Endothelial cell of umbilical vein (primary cell): ENCODE measurements at regions not wholly inside any gene's neighbourhood (a gene's known extent, or its start where the extent isn't known, plus 50 kb on each side); places are given as distances from the start of the nearest gene placed in this dataset.

ENCODE experiments used
- BruUV-seq: library from RNA; stranded (reverse); fragments of 400-500 nt; replicated peaks from 2 replicates; lab custom pipeline; 2021; lab: Mats Ljungman, UMichigan
- CTCF ChIA-PET: fragments of 300-600, 350-600 bp; sonication (Branson Sonifier 250); formaldehyde crosslinking; loops from one replicate; lab custom pipeline; 2021; ENCODE audit warnings: antibody characterized with exemption, inconsistent platforms; lab: Charles Lee
- POLR2A ChIA-PET: fragments of 300-600, 350-600 bp; sonication (Branson Sonifier 250); formaldehyde crosslinking; loops from one replicate; lab custom pipeline; 2021; ENCODE audit warnings: antibody characterized with exemption, inconsistent platforms; lab: Charles Lee
- DNase-seq: peaks from one replicate; pipeline ENCODE4 v3.0.0-alpha.2; 2011; ENCODE audit warnings: low read depth, low spot score
- FAIRE-seq: peaks from 2 replicates; lab custom pipeline; 2011; peaks lifted over from hg19 to GRCh38; lab: Jason Lieb, UNC
- H2AFZ ChIP-seq: 2 replicates; pipeline ENCODE4 v1.6.0; 2012; ENCODE audit warnings: low read depth, low read length, control low read depth, inconsistent platforms
- H3K27ac ChIP-seq: 2 replicates; pipeline ENCODE4 v1.5.1; 2011; ENCODE audit warnings: low read depth, mild to moderate bottlenecking, control low read depth, low read length, moderate library complexity; ENCODE audit not compliant: insufficient read depth
- H3K27me3 ChIP-seq, 2 experiments: 2 replicates each; pipeline versions ENCODE4 v1.6.0 to v1.6.1; 2011; ENCODE audit warnings: low read length in 2 of 2, mixed read lengths in 1 of 2; ENCODE audit not compliant: control insufficient read depth in 2 of 2, insufficient read depth in 2 of 2
- H3K36me3 ChIP-seq, 2 experiments: 2 replicates in 1 of 2; 3 replicates in 1 of 2; pipeline ENCODE4 v1.5.1; 2011; ENCODE audit warnings: low read length in 2 of 2, mild to moderate bottlenecking in 1 of 2, moderate library complexity in 1 of 2; ENCODE audit not compliant: control insufficient read depth in 2 of 2, insufficient read depth in 2 of 2; ENCODE audit errors: extremely low read depth in 1 of 2
- H3K4me1 ChIP-seq: 3 replicates; pipeline ENCODE4 v1.5.1; 2011; ENCODE audit warnings: mild to moderate bottlenecking, low read length; ENCODE audit not compliant: control insufficient read depth, insufficient read depth; ENCODE audit errors: extremely low read depth
- H3K4me2 ChIP-seq: 2 replicates; pipeline ENCODE4 v1.6.1; 2011; ENCODE audit warnings: low read length, control low read depth, mixed read lengths; ENCODE audit not compliant: insufficient read depth
- H3K4me3 ChIP-seq, 3 experiments: fragments of 200-600 bp in 1 of 3; sonication (generic), shearing (Covaris generic) in 1 of 3; replicated peaks in 1 of 3; 2 replicates each; pipeline ENCODE4 v1.5.1; 2011 to 2016; ENCODE audit warnings: control low read depth in 3 of 3, low read length in 3 of 3, mild to moderate bottlenecking in 2 of 3, inconsistent platforms in 1 of 3, low read depth in 1 of 3, moderate library complexity in 1 of 3; ENCODE audit not compliant: insufficient read depth in 1 of 3
- H3K79me2 ChIP-seq: 2 replicates; pipeline ENCODE4 v1.6.0; 2012; ENCODE audit warnings: low read length, inconsistent platforms; ENCODE audit not compliant: control insufficient read depth, insufficient read depth
- H3K9ac ChIP-seq: replicated peaks from 2 replicates; pipeline ENCODE3; 2011; ENCODE audit warnings: low read length, control low read depth; ENCODE audit not compliant: insufficient read depth; ENCODE audit errors: extremely low read depth
- H3K9me1 ChIP-seq: replicated peaks from 3 replicates; pipeline ENCODE4 v1.6.0; 2011; ENCODE audit warnings: mild to moderate bottlenecking, low read length; ENCODE audit not compliant: control insufficient read depth, insufficient read depth; ENCODE audit errors: extremely low read depth
- H3K9me3 ChIP-seq: replicated peaks from 2 replicates; pipeline ENCODE4 v1.5.1; 2012; ENCODE audit warnings: low read length, inconsistent platforms; ENCODE audit not compliant: control insufficient read depth, insufficient read depth
- H4K20me1 ChIP-seq: replicated peaks from 2 replicates; pipeline ENCODE3; 2011; ENCODE audit warnings: mild to moderate bottlenecking, low read length; ENCODE audit not compliant: control insufficient read depth, insufficient read depth; ENCODE audit errors: extremely low read depth
- EZH2 ChIP-seq: IDR thresholded peaks from 2 replicates; pipeline ENCODE4 v1.6.1; 2012; ENCODE audit warnings: borderline replicate concordance, low read depth, mild to moderate bottlenecking, moderate library complexity, low read length, inconsistent platforms; ENCODE audit not compliant: severe bottlenecking
- FOS ChIP-seq: IDR thresholded peaks from 2 replicates; pipeline ENCODE4 v1.6.1; 2011; ENCODE audit warnings: mild to moderate bottlenecking, low read length, moderate library complexity, borderline replicate concordance; ENCODE audit not compliant: insufficient read depth
- GATA2 ChIP-seq: IDR thresholded peaks from 2 replicates; pipeline ENCODE4 v1.7.0; 2011; ENCODE audit warnings: low read depth, mild to moderate bottlenecking, moderate library complexity, mixed read lengths, low read length; ENCODE audit not compliant: insufficient read length, insufficient read depth
- JUN ChIP-seq: IDR thresholded peaks from 2 replicates; pipeline ENCODE4 v1.6.1; 2011; ENCODE audit warnings: borderline replicate concordance, low read depth; ENCODE audit not compliant: insufficient read length, insufficient read depth
- MYC ChIP-seq: IDR thresholded peaks from one replicate; pipeline ENCODE4 v1.6.1; 2011; ENCODE audit warnings: mild to moderate bottlenecking, low read depth, low read length
- POLR2A ChIP-seq: IDR thresholded peaks from 2 replicates; pipeline ENCODE4 v1.6.1; 2012; ENCODE audit warnings: low read depth, mild to moderate bottlenecking, control low read depth, low read length
- POLR2AphosphoS5 ChIP-seq: IDR thresholded peaks from 2 replicates; pipeline ENCODE4 v1.6.1; 2012; ENCODE audit warnings: low read depth, mild to moderate bottlenecking, control low read depth, low read length, moderate library complexity; ENCODE audit not compliant: insufficient read depth
- dilution Hi-C: fragments of 300-500 bp; cut with MboI; formaldehyde crosslinking; loops from one replicate; pipeline ENCODE4 v1.15.0; 2019; ENCODE audit warnings: low sequenced_read_pairs; ENCODE audit not compliant: extremely low pct_ligation_motif_present
- intact Hi-C: fragments of 100-400 bp; cut with micrococcal nuclease; formaldehyde crosslinking; loops from one replicate; pipeline ENCODE4 v1.10.0; 2022
- TF ChIP-seq, protein P1 (sequence below), 2 donors: IDR thresholded peaks; 1 replicate in 1 of 2; 2 replicates in 1 of 2; pipeline ENCODE4 v1.5.1; 2011; ENCODE audit warnings: low read length in 2 of 2, mild to moderate bottlenecking in 2 of 2, moderate library complexity in 2 of 2, control low read depth in 1 of 2, inconsistent platforms in 1 of 2, low read depth in 1 of 2; ENCODE audit not compliant: insufficient read depth in 1 of 2; ENCODE audit errors: extremely low read depth in 1 of 2
- TF ChIP-seq, protein P2 (sequence below): IDR thresholded peaks from 2 replicates; pipeline ENCODE4 v1.6.1; 2011; ENCODE audit not compliant: insufficient read depth, insufficient read length

DNA sequence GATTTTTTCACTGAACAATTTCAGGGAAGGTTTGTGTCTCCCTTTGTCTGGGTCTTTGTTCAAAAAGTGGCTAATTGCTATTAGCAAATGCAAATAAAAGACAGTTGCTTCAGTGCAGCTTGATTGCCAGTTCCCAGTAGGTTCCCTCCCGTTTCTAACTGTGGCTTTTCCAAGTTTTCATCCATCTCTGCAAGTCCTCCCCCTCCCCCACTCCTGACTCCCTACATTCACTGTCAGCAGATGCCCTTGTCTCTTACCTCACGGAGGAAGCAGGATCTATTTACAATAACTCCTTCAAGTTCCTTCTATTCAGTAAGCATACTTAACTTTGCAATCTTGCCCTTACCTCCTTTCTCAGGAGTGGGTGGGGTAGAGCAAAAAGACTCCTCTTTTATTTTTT is 55.4 kb upstream of the SCEL start:
- no peak overlapping the region for H3K9ac ChIP-seq
- H2AFZ ChIP-seq, result no peak overlapping the region
- intact Hi-C loops (no loop called here), dilution Hi-C loops (no loop called here)
- H3K79me2 ChIP-seq, result no peaks in the 10 kb centered on the region
- TF ChIP-seq POLR2A (no peak), POLR2AphosphoS5 (no peak), GATA2 (no peak)
- no peak overlapping the region for H3K4me2 ChIP-seq
- no TSS peak for BruUV-seq
- no peaks in the 10 kb centered on the region for H4K20me1 ChIP-seq
- H3K4me3 ChIP-seq, result no peak overlapping the region
- FAIRE-seq, result no peak
- no peaks in the 10 kb centered on the region for H3K9me3 ChIP-seq
- H3K9me1 ChIP-seq, result no peaks in the 10 kb centered on the region
- H3K36me3 ChIP-seq, result no peaks in the 10 kb centered on the region
- H3K27me3 ChIP-seq, result peaks cover 3 to 12% of the 10 kb centered on the region in 2 experiments
- peaks cover 3% of the 10 kb centered on the region for H3K4me1 ChIP-seq
- CTCF ChIA-PET, result interaction anchor here (1.7 to 7.8 kb wide), 3 partner anchors 12 to 41 kb away, joined by 3 to 76 read pairs (median 13); no protein-coding TSS in a partner anchor
- POLR2A ChIA-PET, result no interaction called here
- H3K27ac ChIP-seq, result no peak overlapping the region
- no peak for DNase-seq

DNA sequence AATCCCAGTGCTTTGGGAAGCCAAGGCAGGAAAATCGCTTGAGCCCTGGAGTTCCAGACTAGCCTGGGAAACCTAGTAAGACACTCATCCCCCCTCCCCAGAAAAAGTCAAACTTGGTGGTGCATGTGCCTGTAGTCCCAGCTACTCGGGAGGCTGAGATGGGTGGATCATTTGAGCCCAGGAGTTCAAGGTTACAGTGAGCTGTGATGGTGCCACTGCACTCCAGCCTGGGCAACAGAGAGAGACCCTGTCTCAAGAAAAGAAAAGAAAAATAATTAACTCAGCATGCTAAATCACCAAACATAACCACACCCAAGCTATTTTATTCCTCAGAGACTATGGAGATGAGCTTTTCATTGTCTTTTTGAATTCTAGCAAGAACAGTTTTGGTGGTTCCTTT is 56.2 kb upstream of the SCEL start:
- Histone ChIP-seq H3K4me1 (peaks cover 3% of the 10 kb centered on the region), H3K4me3 (no peak overlapping the region), H3K9ac (no peak overlapping the region), H2AFZ (no peak overlapping the region), H3K9me1 (no peaks in the 10 kb centered on the region), H3K27ac (no peak overlapping the region), H3K36me3 (no peaks in the 10 kb centered on the region), H3K79me2 (no peaks in the 10 kb centered on the region), H4K20me1 (no peaks in the 10 kb centered on the region), H3K27me3 (peaks cover 3 to 12% of the 10 kb centered on the region in 2 experiments), H3K4me2 (no peak overlapping the region), H3K9me3 (no peaks in the 10 kb centered on the region)
- intact Hi-C loops (loop anchor here (2.0 to 10.0 kb wide), 6 partner anchors 29 to 477 kb away; partner anchors contain the start of gene FBXL3), dilution Hi-C loops (no loop called here)
- FAIRE-seq (no peak), DNase-seq (no peak)
- POLR2A ChIA-PET, result no interaction called here
- no peak for TF ChIP-seq POLR2A
- TF ChIP-seq FOS, result no peak
- TF ChIP-seq, protein P1, sequence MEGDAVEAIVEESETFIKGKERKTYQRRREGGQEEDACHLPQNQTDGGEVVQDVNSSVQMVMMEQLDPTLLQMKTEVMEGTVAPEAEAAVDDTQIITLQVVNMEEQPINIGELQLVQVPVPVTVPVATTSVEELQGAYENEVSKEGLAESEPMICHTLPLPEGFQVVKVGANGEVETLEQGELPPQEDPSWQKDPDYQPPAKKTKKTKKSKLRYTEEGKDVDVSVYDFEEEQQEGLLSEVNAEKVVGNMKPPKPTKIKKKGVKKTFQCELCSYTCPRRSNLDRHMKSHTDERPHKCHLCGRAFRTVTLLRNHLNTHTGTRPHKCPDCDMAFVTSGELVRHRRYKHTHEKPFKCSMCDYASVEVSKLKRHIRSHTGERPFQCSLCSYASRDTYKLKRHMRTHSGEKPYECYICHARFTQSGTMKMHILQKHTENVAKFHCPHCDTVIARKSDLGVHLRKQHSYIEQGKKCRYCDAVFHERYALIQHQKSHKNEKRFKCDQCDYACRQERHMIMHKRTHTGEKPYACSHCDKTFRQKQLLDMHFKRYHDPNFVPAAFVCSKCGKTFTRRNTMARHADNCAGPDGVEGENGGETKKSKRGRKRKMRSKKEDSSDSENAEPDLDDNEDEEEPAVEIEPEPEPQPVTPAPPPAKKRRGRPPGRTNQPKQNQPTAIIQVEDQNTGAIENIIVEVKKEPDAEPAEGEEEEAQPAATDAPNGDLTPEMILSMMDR (IDR thresholded peaks at IDR 0.05; ENCODE audit: extremely low read depth in 1 of 2, insufficient read depth in 1 of 2, low read depth in 1 of 2, low read length in 2 of 2), result no peak
- TF ChIP-seq JUN, result no peak
- TF ChIP-seq MYC, result no peak
- TF ChIP-seq, protein P2, sequence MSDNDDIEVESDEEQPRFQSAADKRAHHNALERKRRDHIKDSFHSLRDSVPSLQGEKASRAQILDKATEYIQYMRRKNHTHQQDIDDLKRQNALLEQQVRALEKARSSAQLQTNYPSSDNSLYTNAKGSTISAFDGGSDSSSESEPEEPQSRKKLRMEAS, result no peak
- no peak for TF ChIP-seq EZH2
- TF ChIP-seq GATA2, result no peak
- no peak for TF ChIP-seq POLR2AphosphoS5
- no TSS peak for BruUV-seq
- CTCF ChIA-PET, result interaction anchor here (0.7 to 7.8 kb wide), 27 partner anchors 9 to 453 kb away, joined by 3 to 76 read pairs (median 8); partner anchors contain the start of gene FBXL3
